ENCODE measurements at regions not wholly inside any gene's neighbourhood (a gene's known extent, or its start where the extent isn't known, plus 50 kb on each side); places are given as distances from the start of the nearest gene placed in this dataset.

DNA sequence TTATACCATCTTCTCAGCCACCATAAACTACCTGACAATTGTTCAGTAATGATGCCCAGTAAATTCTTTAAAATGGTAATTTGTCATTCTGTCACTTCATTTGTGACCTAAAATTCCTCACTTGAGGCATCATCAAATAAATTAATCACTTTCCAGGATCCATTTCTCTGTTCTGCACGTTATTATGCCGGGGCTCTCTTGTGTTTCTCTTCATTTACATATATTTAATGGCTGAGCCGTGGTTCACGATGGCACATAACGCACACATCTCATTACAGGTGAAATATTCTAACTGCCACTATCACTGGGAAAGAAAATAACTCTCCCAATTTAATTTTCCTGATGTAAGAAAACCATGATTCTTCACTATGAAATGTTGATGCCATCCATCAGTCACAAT lies 529.6 kb downstream of the NR4A2 start:
- H3K36me3 ChIP-seq (replicated peaks in 1 of 2; ENCODE audit: control extremely low read depth in 1 of 2, control insufficient read depth in 1 of 2, extremely low read depth in 1 of 2, insufficient read depth in 2 of 2, low read length in 1 of 2), result no peaks in the 10 kb centered on the region
- WGBS (ENCODE audit: insufficient coverage), result 82% methylated on average over 4 of the region's 5 CpGs
- H3K9ac ChIP-seq (ENCODE audit: low read length), result no peak overlapping the region
- ChIA-PET POLR2A (no interaction called here), CTCF (no interaction called here)
- no peak overlapping the region for H2AFZ ChIP-seq (ENCODE audit: insufficient read depth, low read depth, low read length, poor library complexity, severe bottlenecking)
- no peaks in the 10 kb centered on the region for H3K4me1 Mint-ChIP-seq
- H3K4me1 ChIP-seq (ENCODE audit: control insufficient read depth in 2 of 2, insufficient read depth in 2 of 2, low read length in 2 of 2), result no peaks in the 10 kb centered on the region
- H3K27ac ChIP-seq (ENCODE audit: low read length in 2 of 2), result no peak overlapping the region
- H3K79me2 ChIP-seq (ENCODE audit: control insufficient read depth, insufficient read depth, low read length), result no peaks in the 10 kb centered on the region
- no peaks in the 10 kb centered on the region for H3K27me3 Mint-ChIP-seq
- H3K9me3 ChIP-seq (ENCODE audit: control extremely low read depth in 1 of 3, control insufficient read depth in 2 of 3, insufficient read depth in 1 of 3, low read length in 2 of 3), result peaks cover 0 to 2% (median 1%) of the 10 kb centered on the region in 3 donors
- peaks cover 2% of the 10 kb centered on the region for H3K9me3 Mint-ChIP-seq (ENCODE audit: insufficient read depth)
- H4K20me1 ChIP-seq (ENCODE audit: control insufficient read depth, insufficient read depth, low read length, poor library complexity, severe bottlenecking), result no peaks in the 10 kb centered on the region
- no peak overlapping the region for H3K4me3 ChIP-seq (ENCODE audit: control extremely low read depth in 1 of 5, extremely low read depth in 1 of 5, insufficient read depth in 1 of 5, low read depth in 2 of 5, low read length in 4 of 5)
- no peaks in the 10 kb centered on the region for H3K27me3 ChIP-seq (replicated peaks in 1 of 4; ENCODE audit: control extremely low read depth in 1 of 4, control insufficient read depth in 3 of 4, insufficient read depth in 4 of 4, low read length in 3 of 4)
- ATAC-seq (ENCODE audit: low read depth) (no peak), DNase-seq (no peak)
- TF ChIP-seq, protein P1, sequence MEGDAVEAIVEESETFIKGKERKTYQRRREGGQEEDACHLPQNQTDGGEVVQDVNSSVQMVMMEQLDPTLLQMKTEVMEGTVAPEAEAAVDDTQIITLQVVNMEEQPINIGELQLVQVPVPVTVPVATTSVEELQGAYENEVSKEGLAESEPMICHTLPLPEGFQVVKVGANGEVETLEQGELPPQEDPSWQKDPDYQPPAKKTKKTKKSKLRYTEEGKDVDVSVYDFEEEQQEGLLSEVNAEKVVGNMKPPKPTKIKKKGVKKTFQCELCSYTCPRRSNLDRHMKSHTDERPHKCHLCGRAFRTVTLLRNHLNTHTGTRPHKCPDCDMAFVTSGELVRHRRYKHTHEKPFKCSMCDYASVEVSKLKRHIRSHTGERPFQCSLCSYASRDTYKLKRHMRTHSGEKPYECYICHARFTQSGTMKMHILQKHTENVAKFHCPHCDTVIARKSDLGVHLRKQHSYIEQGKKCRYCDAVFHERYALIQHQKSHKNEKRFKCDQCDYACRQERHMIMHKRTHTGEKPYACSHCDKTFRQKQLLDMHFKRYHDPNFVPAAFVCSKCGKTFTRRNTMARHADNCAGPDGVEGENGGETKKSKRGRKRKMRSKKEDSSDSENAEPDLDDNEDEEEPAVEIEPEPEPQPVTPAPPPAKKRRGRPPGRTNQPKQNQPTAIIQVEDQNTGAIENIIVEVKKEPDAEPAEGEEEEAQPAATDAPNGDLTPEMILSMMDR (IDR thresholded peaks at IDR 0.05), result no peak
- no peak overlapping the region for H3K4me3 Mint-ChIP-seq
- intact Hi-C loops (cut with micrococcal nuclease), result no loop called here
- no peak overlapping the region for H3K27ac Mint-ChIP-seq
- H3K4me2 ChIP-seq (replicated peaks; ENCODE audit: low read depth, low read length, poor library complexity, severe bottlenecking), result no peak overlapping the region

DNA sequence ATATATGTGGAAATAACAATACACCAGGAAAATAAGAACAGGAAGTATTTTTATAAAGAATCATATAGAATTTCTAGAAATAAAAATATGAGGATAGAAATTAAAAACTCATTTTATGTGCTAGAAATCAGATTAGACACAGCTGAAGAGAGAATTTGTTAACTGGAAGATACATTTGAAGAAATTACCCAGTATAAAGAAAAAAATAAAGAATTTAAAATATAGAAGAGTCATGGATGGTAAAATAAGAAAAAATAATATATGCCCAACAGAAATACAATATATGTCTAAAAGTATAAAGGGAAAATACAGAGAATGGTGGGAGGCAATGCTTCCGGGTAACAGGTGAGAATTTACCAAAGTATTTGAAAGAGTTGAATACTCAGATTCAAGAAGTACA lies 539.9 kb downstream of the NR4A2 start:
- Histone ChIP-seq H3K27me3 (replicated peaks in 1 of 4; ENCODE audit: control extremely low read depth in 1 of 4, control insufficient read depth in 3 of 4, insufficient read depth in 4 of 4, low read length in 3 of 4) (no peaks in the 10 kb centered on the region), H3K79me2 (ENCODE audit: control insufficient read depth, insufficient read depth, low read length) (no peaks in the 10 kb centered on the region), H3K4me3 (ENCODE audit: control extremely low read depth in 1 of 5, extremely low read depth in 1 of 5, insufficient read depth in 1 of 5, low read depth in 2 of 5, low read length in 4 of 5) (no peak overlapping the region), H3K9me3 (ENCODE audit: control extremely low read depth in 1 of 3, control insufficient read depth in 2 of 3, insufficient read depth in 1 of 3, low read length in 2 of 3) (peaks cover 0 to 6% (median 4%) of the 10 kb centered on the region in 3 donors), H3K36me3 (replicated peaks in 1 of 2; ENCODE audit: control extremely low read depth in 1 of 2, control insufficient read depth in 1 of 2, extremely low read depth in 1 of 2, insufficient read depth in 2 of 2, low read length in 1 of 2) (no peaks in the 10 kb centered on the region), H3K4me1 (ENCODE audit: control insufficient read depth in 2 of 2, insufficient read depth in 2 of 2, low read length in 2 of 2) (no peaks in the 10 kb centered on the region), H2AFZ (ENCODE audit: insufficient read depth, low read depth, low read length, poor library complexity, severe bottlenecking) (no peak overlapping the region), H3K4me2 (replicated peaks; ENCODE audit: low read depth, low read length, poor library complexity, severe bottlenecking) (no peak overlapping the region), H3K9ac (ENCODE audit: low read length) (no peak overlapping the region), H4K20me1 (ENCODE audit: control insufficient read depth, insufficient read depth, low read length, poor library complexity, severe bottlenecking) (no peaks in the 10 kb centered on the region), H3K27ac (ENCODE audit: low read length in 2 of 2) (no peak overlapping the region)
- Mint-ChIP-seq H3K27ac (no peak overlapping the region), H3K4me1 (no peaks in the 10 kb centered on the region), H3K27me3 (no peaks in the 10 kb centered on the region), H3K9me3 (ENCODE audit: insufficient read depth) (peaks cover 16% of the 10 kb centered on the region), H3K4me3 (no peak overlapping the region)
- ATAC-seq (ENCODE audit: low read depth), result no peak
- ChIA-PET CTCF (no interaction called here), POLR2A (no interaction called here)
- TF ChIP-seq EZH2 (IDR thresholded peaks at IDR 0.05; ENCODE audit: borderline replicate concordance, insufficient read depth, low read depth, low read length, poor library complexity, severe bottlenecking), result no peak
- TF ChIP-seq, protein P1 (IDR thresholded peaks at IDR 0.05), result no peak
- DNase-seq, result no peak
- no CpG with 5 or more reads among the region's 1 CpG for WGBS (ENCODE audit: insufficient coverage)
- intact Hi-C loops (cut with micrococcal nuclease), result no loop called here

Measured in B cell (primary cell).